Sigmoid colon (tissue), 6 donors: ENCODE measurements at regions not wholly inside any gene's neighbourhood (a gene's known extent, or its start where the extent isn't known, plus 50 kb on each side); places are given as distances from the start of the nearest gene placed in this dataset.

Experiments used
- DNase-seq: peaks from one replicate; pipeline ENCODE4 v3.0.0-alpha.2; 2019
- H3K27ac ChIP-seq, 4 donors: fragments of 200-600 bp; sonication (generic); one replicate each; pipeline ENCODE4 v1.5.1; 2016 to 2019; ENCODE audit warnings: mild to moderate bottlenecking in 1 of 4
- H3K27me3 ChIP-seq, 3 donors: fragments of 200-600 bp; sonication (generic); one replicate each; pipeline ENCODE4 v1.5.1; 2019; ENCODE audit warnings: mild to moderate bottlenecking in 1 of 3
- H3K36me3 ChIP-seq, 4 donors: fragments of 200-600 bp; sonication (generic); one replicate each; pipeline ENCODE4 v1.5.1; 2016 to 2019
- H3K4me1 ChIP-seq, 4 donors: fragments of 200-600 bp; sonication (generic); one replicate each; pipeline ENCODE4 v1.5.1; 2017 to 2019
- H3K4me3 ChIP-seq, 4 donors: fragments of 200-600 bp; sonication (generic); one replicate each; pipeline ENCODE4 v1.5.1; 2017 to 2019; ENCODE audit warnings: mild to moderate bottlenecking in 2 of 4, moderate library complexity in 1 of 4
- H3K9me3 ChIP-seq, 4 donors: fragments of 200-600 bp in 3 of 4; sonication (generic) in 3 of 4; one replicate each; pipeline versions ENCODE4 v1.5.1 to v1.6.1; 2013 to 2019
- EP300 ChIP-seq, 4 donors: sonication (generic); formaldehyde crosslinking; IDR thresholded peaks; one replicate each; pipeline ENCODE4 v1.6.1; 2017; ENCODE audit warnings: antibody characterized with exemption in 4 of 4
- POLR2A ChIP-seq, 2 donors: fragments of 450-650 bp; IDR thresholded peaks; one replicate each; pipeline ENCODE4 v1.6.1; 2016; ENCODE audit warnings: antibody characterized with exemption in 2 of 2, mild to moderate bottlenecking in 2 of 2, moderate library complexity in 2 of 2
- POLR2AphosphoS5 ChIP-seq, 4 donors: sonication (generic); formaldehyde crosslinking; IDR thresholded peaks; one replicate each; pipeline ENCODE4 v1.6.1; 2017; ENCODE audit warnings: antibody characterized with exemption in 4 of 4
- WGBS, 2 donors: extraction: QIAGEN DNeasy Blood & Tissue Kit; methylation state at CpG; one replicate each; pipeline ENCODE4 v1.1.7; 2013; 5-methylcytosine and 5-hydroxymethylcytosine counted together
- intact Hi-C: fragments of 100-400 bp; cut with DNase I; formaldehyde crosslinking; loops from one replicate; pipeline ENCODE4 v1.15.1; 2023
- TF ChIP-seq, protein P1 (sequence below), 4 experiments: fragments of 450-650 bp in 3 of 4; fragments of 200-600 bp in 1 of 4; IDR thresholded peaks; one replicate each; pipeline ENCODE4 v1.5.1; 2016 to 2019; ENCODE audit warnings: antibody characterized with exemption in 4 of 4, mild to moderate bottlenecking in 3 of 4, moderate library complexity in 2 of 4
- donor health status: healthy with polysubstance abuse.
- donor health status: healthy.

DNA sequence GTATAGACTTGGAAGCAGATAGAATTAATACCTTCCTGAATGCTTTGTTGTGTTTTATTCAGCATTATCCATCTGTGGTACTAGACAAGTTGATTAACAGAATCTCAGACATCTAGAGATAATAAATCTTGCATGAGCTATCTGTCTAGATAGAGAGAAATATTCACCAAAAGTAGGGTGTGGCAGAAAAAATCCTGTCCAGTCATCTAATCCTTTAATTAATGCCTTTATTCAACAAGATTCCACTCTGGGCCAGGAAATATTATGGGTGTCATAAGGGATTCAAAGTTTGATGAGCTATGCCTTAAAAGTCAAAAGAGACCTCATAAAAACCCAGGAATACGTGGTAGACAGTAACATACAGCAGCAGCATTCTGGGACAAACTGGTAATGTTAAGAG is 601.2 kb downstream of the LMO4 start:
- Histone ChIP-seq H3K27ac (no peak overlapping the region), H3K27me3 (no peaks in the 10 kb centered on the region), H3K9me3 (peaks cover 0 to 1% (median 0%) of the 10 kb centered on the region in 4 donors), H3K4me1 (peaks cover 0 to 8% (median 3%) of the 10 kb centered on the region in 4 donors), H3K4me3 (no peak overlapping the region), H3K36me3 (no peaks in the 10 kb centered on the region)
- no peak for TF ChIP-seq POLR2A (IDR thresholded peaks at IDR 0.05)
- no peak for TF ChIP-seq EP300 (IDR thresholded peaks at IDR 0.05)
- TF ChIP-seq POLR2AphosphoS5 (IDR thresholded peaks at IDR 0.05) = no peak
- TF ChIP-seq, protein P1, sequence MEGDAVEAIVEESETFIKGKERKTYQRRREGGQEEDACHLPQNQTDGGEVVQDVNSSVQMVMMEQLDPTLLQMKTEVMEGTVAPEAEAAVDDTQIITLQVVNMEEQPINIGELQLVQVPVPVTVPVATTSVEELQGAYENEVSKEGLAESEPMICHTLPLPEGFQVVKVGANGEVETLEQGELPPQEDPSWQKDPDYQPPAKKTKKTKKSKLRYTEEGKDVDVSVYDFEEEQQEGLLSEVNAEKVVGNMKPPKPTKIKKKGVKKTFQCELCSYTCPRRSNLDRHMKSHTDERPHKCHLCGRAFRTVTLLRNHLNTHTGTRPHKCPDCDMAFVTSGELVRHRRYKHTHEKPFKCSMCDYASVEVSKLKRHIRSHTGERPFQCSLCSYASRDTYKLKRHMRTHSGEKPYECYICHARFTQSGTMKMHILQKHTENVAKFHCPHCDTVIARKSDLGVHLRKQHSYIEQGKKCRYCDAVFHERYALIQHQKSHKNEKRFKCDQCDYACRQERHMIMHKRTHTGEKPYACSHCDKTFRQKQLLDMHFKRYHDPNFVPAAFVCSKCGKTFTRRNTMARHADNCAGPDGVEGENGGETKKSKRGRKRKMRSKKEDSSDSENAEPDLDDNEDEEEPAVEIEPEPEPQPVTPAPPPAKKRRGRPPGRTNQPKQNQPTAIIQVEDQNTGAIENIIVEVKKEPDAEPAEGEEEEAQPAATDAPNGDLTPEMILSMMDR (IDR thresholded peaks at IDR 0.05) = no peak
- no peak for DNase-seq
- intact Hi-C loops = no loop called here
- WGBS, 2 donors = 80 to 83% methylated on average over 1 of the region's 1 CpG

DNA sequence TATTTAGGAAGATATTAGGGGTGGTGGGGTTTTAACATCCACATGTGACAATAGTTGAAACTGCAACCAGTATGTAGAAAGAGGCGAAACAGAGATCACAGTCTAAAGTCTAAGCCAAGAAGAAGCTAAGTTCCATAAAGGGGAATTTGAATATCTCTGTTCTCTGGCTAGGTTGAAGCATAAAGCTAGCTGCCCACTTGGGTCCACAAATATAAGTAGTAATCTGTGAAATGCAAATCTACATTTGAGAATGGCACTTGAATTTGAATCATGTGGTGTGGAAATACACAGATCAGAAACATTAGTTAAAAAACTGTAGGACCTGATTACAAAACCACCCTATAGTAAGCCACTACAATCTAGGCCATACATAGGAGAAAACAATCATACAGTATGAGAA is 602.1 kb downstream of the LMO4 start:
- DNase-seq = no peak
- 91 to 94% methylated on average over 1 of the region's 1 CpG for WGBS, 2 donors
- intact Hi-C loops = no loop called here

DNA sequence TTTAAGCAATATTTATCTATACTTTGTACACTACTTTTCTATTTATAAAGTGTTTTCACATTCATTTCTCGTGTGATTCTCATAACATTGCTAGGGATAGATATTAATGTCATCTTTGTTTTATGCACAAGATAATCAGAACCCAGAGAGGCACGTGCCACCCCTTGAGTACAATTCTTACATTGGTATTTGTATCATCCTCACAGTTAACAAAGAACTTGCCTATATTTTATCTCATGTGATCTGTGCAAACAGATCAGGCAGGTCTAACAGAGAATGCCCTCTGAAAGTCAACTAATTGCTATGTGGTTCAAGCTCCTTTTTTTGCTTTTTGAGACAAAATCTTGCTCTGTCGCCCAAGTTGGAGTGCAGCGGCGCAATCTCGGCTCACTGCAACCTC is 604.5 kb downstream of the LMO4 start:
- TF ChIP-seq POLR2AphosphoS5 (IDR thresholded peaks at IDR 0.05) (no peak), EP300 (IDR thresholded peaks at IDR 0.05) (no peak), POLR2A (IDR thresholded peaks at IDR 0.05) (no peak)
- TF ChIP-seq, protein P1 (IDR thresholded peaks at IDR 0.05) = no peak
- intact Hi-C loops = no loop called here
- WGBS, 2 donors = 92 to 96% methylated on average over 6 of the region's 6 CpGs

More for the DNA sequence above, 602.1 kb downstream of the LMO4 start:
- Histone ChIP-seq H3K27me3 (no peaks in the 10 kb centered on the region), H3K36me3 (no peaks in the 10 kb centered on the region), H3K4me3 (no peak overlapping the region), H3K27ac (no peak overlapping the region), H3K9me3 (peaks cover 0 to 1% (median 0%) of the 10 kb centered on the region in 4 donors), H3K4me1 (peaks cover 0 to 8% (median 3%) of the 10 kb centered on the region in 4 donors)
- TF ChIP-seq POLR2A (IDR thresholded peaks at IDR 0.05) (no peak), POLR2AphosphoS5 (IDR thresholded peaks at IDR 0.05) (no peak), EP300 (IDR thresholded peaks at IDR 0.05) (no peak)
- TF ChIP-seq, protein P1 (IDR thresholded peaks at IDR 0.05) = no peak

DNA sequence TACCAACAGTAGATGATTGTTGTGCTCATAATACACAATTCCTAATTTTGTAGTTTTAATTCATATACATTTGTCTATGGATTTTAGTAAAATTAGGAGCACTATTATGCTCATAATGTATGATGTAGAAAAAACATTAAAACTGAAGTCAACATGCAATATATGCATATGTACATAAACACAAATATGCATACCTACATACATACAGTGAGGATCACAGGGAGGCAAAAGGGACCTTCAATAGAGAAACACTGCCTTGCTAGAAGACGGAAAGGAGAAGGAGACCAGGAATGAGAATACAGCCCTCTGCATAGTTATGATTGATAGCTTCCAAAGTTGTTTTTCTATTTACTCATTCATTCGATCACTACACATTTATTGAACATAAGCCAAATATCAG is 606.5 kb downstream of the LMO4 start:
- WGBS, 2 donors = 85 to 86% methylated on average over 2 of the region's 2 CpGs
- H3K36me3 ChIP-seq = no peaks in the 10 kb centered on the region
- no peak overlapping the region for H3K27ac ChIP-seq
- H3K4me3 ChIP-seq = no peak overlapping the region
- intact Hi-C loops = no loop called here
- peaks cover 0 to 12% (median 5%) of the 10 kb centered on the region in 4 donors for H3K4me1 ChIP-seq
- H3K9me3 ChIP-seq = peaks cover 0 to 1% (median 0%) of the 10 kb centered on the region in 4 donors
- H3K27me3 ChIP-seq = no peaks in the 10 kb centered on the region
- no peak for DNase-seq
- no peak for TF ChIP-seq EP300 (IDR thresholded peaks at IDR 0.05)
- TF ChIP-seq POLR2A (IDR thresholded peaks at IDR 0.05) = no peak
- TF ChIP-seq, protein P1 (IDR thresholded peaks at IDR 0.05) = no peak
- TF ChIP-seq POLR2AphosphoS5 (IDR thresholded peaks at IDR 0.05) = no peak

More for the DNA sequence above, 604.5 kb downstream of the LMO4 start:
- no peak overlapping the region for H3K4me3 ChIP-seq
- H3K27me3 ChIP-seq = no peaks in the 10 kb centered on the region
- no peaks in the 10 kb centered on the region for H3K4me1 ChIP-seq
- no peak overlapping the region for H3K27ac ChIP-seq
- DNase-seq = no peak
- peaks cover 0 to 1% (median 0%) of the 10 kb centered on the region in 4 donors for H3K9me3 ChIP-seq
- H3K36me3 ChIP-seq = no peaks in the 10 kb centered on the region

DNA sequence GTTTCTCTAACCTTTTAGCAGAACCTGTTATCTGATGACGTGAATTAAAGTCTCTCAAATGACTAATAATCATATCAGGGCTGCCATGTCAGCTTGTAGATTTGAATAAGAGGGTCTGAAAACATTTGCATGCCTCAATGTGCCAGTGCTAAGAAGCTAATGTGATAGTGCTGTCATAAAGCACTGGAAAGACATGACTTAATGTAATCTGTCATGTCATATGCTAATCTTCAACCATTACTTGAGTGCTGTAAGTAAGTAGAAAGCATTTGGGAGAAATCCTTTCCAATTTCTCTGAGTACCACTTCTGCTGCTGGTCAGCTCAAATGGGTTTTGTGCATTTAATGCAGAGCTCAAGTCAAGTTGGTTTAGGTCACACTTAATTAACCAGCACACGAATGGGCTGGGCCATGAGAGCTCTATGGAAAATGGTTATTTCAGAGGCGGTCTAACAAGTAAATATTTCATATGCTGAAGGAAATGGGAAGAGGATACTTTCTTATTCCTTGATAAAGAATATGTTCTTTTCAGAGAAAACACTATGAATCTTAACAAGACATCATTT is 609.2 kb downstream of the LMO4 start:
- Histone ChIP-seq H3K27ac (no peak overlapping the region), H3K27me3 (no peaks in the 10 kb centered on the region), H3K9me3 (no peaks in the 10 kb centered on the region), H3K4me1 (peaks cover 0 to 28% (median 13%) of the 10 kb centered on the region in 4 donors), H3K36me3 (no peaks in the 10 kb centered on the region), H3K4me3 (no peak overlapping the region)
- TF ChIP-seq POLR2AphosphoS5 (IDR thresholded peaks at IDR 0.05) = no peak
- TF ChIP-seq POLR2A (IDR thresholded peaks at IDR 0.05) = no peak
- TF ChIP-seq, protein P1 (IDR thresholded peaks at IDR 0.05) = no peak
- no peak for TF ChIP-seq EP300 (IDR thresholded peaks at IDR 0.05)
- 92 to 93% methylated on average over 3 of the region's 3 CpGs for WGBS, 2 donors
- no peak for DNase-seq
- intact Hi-C loops = no loop called here
